ENCODE measurements at regions not wholly inside any gene's neighbourhood (a gene's known extent, or its start where the extent isn't known, plus 50 kb on each side); places are given as distances from the start of the nearest gene placed in this dataset.

DNA sequence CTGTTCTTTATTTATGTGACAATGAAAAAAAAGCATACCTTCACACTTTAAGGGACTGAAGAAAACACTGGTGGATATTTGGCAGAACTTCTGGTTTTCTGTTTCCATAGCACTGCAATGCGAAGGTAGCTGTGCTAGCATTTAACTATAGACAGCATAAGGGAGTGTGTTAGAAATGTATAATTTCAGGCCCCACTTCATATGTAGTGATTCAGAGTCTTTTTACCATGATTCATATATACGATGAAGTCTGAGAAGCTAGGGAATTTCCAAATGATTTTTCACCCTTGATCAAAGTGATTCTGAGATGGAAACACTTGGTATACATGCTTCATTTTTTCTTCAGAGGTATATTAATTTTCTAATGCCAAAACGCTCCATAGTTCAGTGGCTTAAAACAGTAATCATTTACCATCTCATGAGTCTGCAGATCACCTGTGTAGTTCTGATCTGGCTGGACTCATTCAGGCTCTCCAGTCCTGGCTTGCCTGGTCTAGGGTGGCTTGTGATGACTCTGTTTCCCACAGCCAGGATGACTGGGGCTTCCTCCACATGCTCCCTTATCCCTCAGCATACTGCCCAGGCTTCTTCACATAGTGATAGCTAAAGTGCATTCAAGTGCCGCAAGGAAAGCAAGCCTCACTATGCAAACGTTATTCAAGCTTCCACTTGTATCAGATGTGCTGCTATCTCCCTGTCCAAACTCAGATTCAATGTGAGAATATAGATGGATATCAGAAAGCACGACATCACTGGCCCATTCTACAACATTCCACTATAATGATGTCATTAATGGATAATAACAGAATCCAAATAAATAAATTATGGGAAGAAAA lies 790.1 kb downstream of the TECRL start:
- TF ChIP-seq, protein P1, sequence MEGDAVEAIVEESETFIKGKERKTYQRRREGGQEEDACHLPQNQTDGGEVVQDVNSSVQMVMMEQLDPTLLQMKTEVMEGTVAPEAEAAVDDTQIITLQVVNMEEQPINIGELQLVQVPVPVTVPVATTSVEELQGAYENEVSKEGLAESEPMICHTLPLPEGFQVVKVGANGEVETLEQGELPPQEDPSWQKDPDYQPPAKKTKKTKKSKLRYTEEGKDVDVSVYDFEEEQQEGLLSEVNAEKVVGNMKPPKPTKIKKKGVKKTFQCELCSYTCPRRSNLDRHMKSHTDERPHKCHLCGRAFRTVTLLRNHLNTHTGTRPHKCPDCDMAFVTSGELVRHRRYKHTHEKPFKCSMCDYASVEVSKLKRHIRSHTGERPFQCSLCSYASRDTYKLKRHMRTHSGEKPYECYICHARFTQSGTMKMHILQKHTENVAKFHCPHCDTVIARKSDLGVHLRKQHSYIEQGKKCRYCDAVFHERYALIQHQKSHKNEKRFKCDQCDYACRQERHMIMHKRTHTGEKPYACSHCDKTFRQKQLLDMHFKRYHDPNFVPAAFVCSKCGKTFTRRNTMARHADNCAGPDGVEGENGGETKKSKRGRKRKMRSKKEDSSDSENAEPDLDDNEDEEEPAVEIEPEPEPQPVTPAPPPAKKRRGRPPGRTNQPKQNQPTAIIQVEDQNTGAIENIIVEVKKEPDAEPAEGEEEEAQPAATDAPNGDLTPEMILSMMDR (conservative IDR thresholded peaks at IDR 0.05; ENCODE audit: low read length): no peak
- no peak for TF ChIP-seq EZH2phosphoT487 (IDR thresholded peaks at IDR 0.05; ENCODE audit: borderline replicate concordance, low read depth, low read length)

Data from OCI-LY7 (cell line).